ENCODE measurements at regions not wholly inside any gene's neighbourhood (a gene's known extent, or its start where the extent isn't known, plus 50 kb on each side); places are given as distances from the start of the nearest gene placed in this dataset.

GRCh38 chr3:126266291-126266840, 86.0 kb upstream of the ALDH1L1 start:
- DNase-seq, result no peak

GRCh38 chr3:126264952-126265351, 84.6 kb upstream of the ALDH1L1 start:
- no peak for DNase-seq

DNA sequence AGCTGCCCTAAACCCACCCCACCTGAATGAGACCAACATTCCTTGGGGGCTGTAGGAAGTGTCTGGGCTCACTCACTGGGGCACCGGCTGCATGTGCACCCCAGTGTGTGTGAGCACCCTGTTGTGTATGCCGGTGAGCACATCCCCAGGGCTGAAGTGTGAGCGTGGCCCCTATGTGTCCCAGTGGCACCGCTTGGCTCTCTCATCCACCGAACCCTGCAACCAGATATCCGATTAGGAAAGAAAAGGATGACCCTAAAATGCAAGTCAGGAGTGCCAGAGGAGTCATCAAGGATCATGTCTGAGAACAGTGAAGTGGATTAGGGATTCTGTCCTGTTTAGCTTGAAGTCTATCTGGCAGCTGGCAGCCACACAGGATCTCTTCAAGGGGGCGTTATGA, 84.0 kb upstream of the ALDH1L1 start:
- DNase-seq, result no peak

- no peak for DNase-seq
Measured at GRCh38 chr3:126263971-126264370, 83.6 kb upstream of the ALDH1L1 start.

DNA sequence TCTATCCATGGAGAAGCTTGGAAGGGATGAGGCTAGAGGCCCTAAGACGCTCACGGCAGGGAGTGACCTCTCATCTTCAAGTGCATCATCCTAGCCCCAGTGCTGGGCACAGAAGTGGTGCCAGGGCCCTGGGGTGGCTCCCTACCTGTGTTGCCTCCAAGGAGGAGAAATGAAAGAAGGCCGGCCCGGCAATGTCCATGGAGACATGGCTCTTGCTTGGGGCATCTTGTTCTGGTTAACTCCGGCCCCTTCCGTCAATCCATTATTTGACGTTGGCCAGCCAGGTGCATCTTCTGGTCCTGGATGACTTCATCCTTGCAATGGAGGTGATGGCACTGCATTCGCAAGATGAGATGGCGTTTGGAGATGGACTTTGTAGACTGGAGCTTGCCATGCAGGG, 83.2 kb upstream of the ALDH1L1 start:
- DNase-seq, result no peak

- DNase-seq, result no peak
Measured at GRCh38 chr3:126262227-126262626, 81.8 kb upstream of the ALDH1L1 start.

GRCh38 chr3:126261037-126261436, 80.7 kb upstream of the ALDH1L1 start:
- peak; percentile 10 to 56 (median 36) for DNase-seq

- DNase-seq, result peak in 1 of 4 experiments; percentile 29
Measured at GRCh38 chr3:126259411-126260391, 79.3 kb upstream of the ALDH1L1 start.

- peak in 2 of 4 experiments; percentile 6 to 13 for DNase-seq
Measured at GRCh38 chr3:126258670-126259069, 78.3 kb upstream of the ALDH1L1 start.

GRCh38 chr3:126257984-126258383, 77.6 kb upstream of the ALDH1L1 start:
- DNase-seq, result no peak

- no peak for DNase-seq
Measured at GRCh38 chr3:126257174-126257573, 76.8 kb upstream of the ALDH1L1 start.

DNA sequence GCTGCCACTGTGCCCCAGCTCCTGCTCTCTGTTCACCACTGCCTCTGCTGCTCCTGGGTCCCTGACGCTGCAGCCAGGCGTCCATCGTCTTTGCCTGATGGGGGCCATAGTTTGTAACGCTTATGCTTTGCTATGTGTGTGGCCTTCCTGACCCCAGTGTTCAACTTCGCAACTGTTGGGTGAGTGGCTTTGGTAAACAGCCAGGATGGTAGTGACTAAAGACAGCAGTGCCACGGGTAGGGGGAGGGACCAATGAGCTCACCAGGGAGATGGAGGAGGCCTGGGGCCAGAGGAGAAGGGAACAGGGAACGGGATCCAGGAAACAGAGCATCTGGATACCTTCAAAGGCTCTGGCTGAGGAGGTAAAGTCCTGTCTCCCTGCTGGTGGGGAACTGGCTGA, 75.9 kb upstream of the ALDH1L1 start:
- DNase-seq, result no peak

DNA sequence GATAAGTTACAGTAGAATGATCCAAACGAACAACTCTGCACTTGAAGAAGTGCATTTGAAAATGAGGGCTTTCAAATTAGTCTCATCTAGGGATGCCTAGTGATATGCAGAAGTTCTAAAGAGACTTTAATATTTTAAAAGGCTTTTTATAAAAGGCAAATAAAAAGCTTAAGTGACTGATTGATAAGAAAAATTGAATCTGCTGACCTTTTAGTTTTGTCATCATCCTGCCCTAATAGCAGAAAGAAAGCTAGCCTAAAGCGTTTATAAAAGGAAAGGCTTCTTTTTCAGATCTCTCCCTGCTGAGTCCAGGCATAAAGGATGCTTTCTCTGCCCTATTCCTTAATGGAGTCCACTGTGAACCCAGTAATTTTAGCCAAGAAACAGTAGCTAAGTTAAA, 72.7 kb upstream of the ALDH1L1 start:
- no peak for DNase-seq

DNA sequence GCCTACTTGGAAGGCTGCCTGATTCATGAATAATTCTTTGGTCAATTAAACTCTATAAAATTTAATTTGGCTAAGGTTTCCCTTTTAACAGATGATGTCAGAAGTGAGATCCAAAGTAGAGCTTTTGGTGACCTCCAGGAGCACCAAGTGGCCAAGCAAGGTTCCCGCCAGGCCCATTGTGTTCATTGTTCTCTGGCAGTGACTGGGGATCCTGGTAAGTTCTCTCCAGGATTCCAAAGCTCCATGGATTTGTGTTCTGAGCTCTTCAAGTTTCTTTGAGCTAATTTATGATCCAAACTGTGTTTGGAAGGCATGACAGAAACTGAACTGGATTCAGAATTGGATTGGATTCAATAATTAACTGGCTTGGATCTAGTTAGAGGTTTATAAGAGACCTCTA, 72.0 kb upstream of the ALDH1L1 start:
- DNase-seq, result no peak

DNA sequence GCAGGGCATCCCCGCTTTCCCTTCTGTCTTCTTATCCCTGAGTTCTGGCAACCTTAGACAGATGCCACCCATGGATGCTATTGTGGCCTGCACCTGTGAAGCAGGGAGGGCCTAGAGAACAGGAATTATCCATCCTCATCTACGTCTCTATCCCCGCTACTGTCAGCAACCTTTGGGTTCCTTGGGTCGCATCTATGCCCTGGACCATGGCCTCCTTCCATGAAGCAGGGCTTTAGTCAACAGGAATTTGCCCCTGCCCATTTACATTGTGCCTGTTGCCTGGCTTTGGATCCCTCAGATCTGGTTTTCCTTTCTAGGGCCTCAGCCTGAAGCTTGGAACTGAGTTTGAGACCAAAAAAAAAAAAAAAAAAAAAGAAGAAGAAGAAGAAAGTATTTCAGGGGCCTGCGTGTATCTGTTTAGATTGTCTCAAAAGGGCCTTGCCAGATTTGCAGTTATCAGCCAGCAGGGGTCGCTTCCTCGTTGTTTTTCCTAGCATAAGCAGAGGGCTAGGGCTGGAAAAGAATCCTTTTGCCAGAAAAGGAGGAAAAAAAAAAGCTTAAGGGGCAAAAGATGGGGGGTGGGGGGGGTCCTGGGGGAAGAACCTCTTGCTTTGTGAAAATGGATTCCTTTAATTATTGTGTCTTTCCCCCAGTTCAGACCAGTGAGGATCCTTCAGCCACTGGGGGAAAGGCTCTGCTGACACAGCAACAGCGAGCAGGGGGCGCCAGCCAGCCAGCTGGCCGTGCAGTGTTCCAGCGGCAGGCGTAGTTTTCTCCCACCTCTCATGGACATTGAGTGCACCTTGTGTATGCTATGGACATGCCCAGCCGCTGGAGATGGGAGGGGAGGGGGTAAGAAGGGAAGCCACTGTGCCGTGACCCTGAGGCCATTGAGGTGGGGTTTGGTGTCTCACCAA, 65.7 kb upstream of the ALDH1L1 start:
- peak; percentile 60 to 82 (median 73) for DNase-seq

All from suppressor macrophage (primary cell).